ENCODE measurements at regions not wholly inside any gene's neighbourhood (a gene's known extent, or its start where the extent isn't known, plus 50 kb on each side); places are given as distances from the start of the nearest gene placed in this dataset.
A peak's percentile ranks its signal among the peaks of the same experiment; 100 is the strongest.

DNA sequence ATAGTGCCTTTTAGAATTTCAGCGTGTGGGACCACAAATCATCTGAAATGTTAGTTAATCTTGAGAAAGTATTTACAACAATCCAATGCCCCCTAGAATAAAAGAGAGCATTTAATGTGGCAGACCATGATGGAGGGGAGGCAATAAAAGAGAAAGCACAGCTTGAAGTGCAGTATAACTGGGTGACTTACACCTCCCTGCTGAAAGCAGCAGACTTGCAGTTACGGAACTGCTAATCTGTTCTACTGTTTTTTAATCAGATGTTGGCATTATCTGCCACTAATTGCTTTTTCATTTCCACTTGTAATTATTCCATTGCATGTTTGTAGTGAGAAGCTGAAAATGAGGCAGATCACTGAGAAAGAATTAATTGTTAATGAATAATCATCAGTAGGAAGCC is 130.5 kb upstream of the ITGA4 start:
- Histone ChIP-seq H2AFZ (ENCODE audit: low read length) (peak overlapping the region; percentile 51), H3K36me3 (ENCODE audit: insufficient read depth, low read length) (no peaks in the 10 kb centered on the region; the same call in 1 of the 2 replicates), H4K20me1 (ENCODE audit: insufficient read depth, low read depth, low read length) (no peaks in the 10 kb centered on the region), H3K4me1 (ENCODE audit: low read length) (peaks cover 30% of the 10 kb centered on the region), H3K27me3 (ENCODE audit: low read length) (no peaks in the 10 kb centered on the region), H3K9ac (ENCODE audit: low read length) (peak overlapping the region; percentile 23; the same call in 1 of the 2 replicates), H3K4me3 (ENCODE audit: low read length) (no peak overlapping the region), H3K79me2 (ENCODE audit: low read length) (no peaks in the 10 kb centered on the region), H3K27ac (ENCODE audit: low read length) (peak overlapping the region; percentile 18; the same call in 1 of the 2 replicates), H3K4me2 (ENCODE audit: low read depth, low read length, poor library complexity, severe bottlenecking) (peak overlapping the region; percentile 44), H3K9me2 (replicated peaks; ENCODE audit: insufficient read depth, low read length) (no peaks in the 10 kb centered on the region), H3K9me3 (ENCODE audit: low read length) (no peaks in the 10 kb centered on the region; the same call in 1 of the 2 replicates)
- no peak for DNase-seq

DNA sequence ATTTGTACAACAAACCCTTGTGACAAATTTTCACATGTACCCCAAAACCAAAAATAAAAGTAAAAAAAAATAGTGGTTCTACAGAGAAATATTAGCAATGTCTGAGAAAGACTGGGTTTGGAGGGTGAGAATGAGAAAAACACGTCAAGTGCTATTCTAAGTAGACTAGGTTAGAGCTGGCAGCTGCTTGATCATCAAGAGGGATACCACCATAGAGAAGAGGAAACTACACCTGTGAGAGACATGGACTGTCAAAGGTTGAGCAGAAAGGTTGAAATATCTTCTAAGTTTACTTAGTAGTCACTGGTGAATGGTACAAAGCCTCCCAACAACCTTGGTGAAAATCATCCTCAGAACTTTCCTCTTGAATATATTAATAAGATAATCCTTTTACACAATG is 126.9 kb upstream of the ITGA4 start:
- Histone ChIP-seq H3K4me2 (ENCODE audit: low read depth, low read length, poor library complexity, severe bottlenecking) (no peak overlapping the region), H3K9me2 (replicated peaks; ENCODE audit: insufficient read depth, low read length) (no peaks in the 10 kb centered on the region), H2AFZ (ENCODE audit: low read length) (no peak overlapping the region), H3K4me1 (ENCODE audit: low read length) (peaks cover 36% of the 10 kb centered on the region), H3K9ac (ENCODE audit: low read length) (no peak overlapping the region), H3K4me3 (ENCODE audit: low read length) (no peak overlapping the region), H3K9me3 (ENCODE audit: low read length) (no peaks in the 10 kb centered on the region; the same call in 1 of the 2 replicates), H3K27me3 (ENCODE audit: low read length) (no peaks in the 10 kb centered on the region), H3K79me2 (ENCODE audit: low read length) (no peaks in the 10 kb centered on the region), H4K20me1 (ENCODE audit: insufficient read depth, low read depth, low read length) (no peaks in the 10 kb centered on the region), H3K36me3 (ENCODE audit: insufficient read depth, low read length) (no peaks in the 10 kb centered on the region; the same call in 1 of the 2 replicates), H3K27ac (ENCODE audit: low read length) (no peak overlapping the region)
- no peak for DNase-seq

GRCh38 chr2:181332044-181332605 is 125.1 kb upstream of the ITGA4 start:
- H3K9me3 ChIP-seq (ENCODE audit: low read length), result no peaks in the 10 kb centered on the region; the same call in 1 of the 2 replicates
- no peak for DNase-seq
- no peaks in the 10 kb centered on the region for H4K20me1 ChIP-seq (ENCODE audit: insufficient read depth, low read depth, low read length)
- H3K4me3 ChIP-seq (ENCODE audit: low read length), result no peak overlapping the region
- H3K9me2 ChIP-seq (replicated peaks; ENCODE audit: insufficient read depth, low read length), result no peaks in the 10 kb centered on the region
- no peak overlapping the region for H3K27ac ChIP-seq (ENCODE audit: low read length)
- no peak overlapping the region for H3K9ac ChIP-seq (ENCODE audit: low read length)
- no peak overlapping the region for H3K4me2 ChIP-seq (ENCODE audit: low read depth, low read length, poor library complexity, severe bottlenecking)
- H3K4me1 ChIP-seq (ENCODE audit: low read length), result peaks cover 18% of the 10 kb centered on the region
- H3K79me2 ChIP-seq (ENCODE audit: low read length), result no peaks in the 10 kb centered on the region
- no peaks in the 10 kb centered on the region for H3K27me3 ChIP-seq (ENCODE audit: low read length)
- H2AFZ ChIP-seq (ENCODE audit: low read length), result no peak overlapping the region
- H3K36me3 ChIP-seq (ENCODE audit: insufficient read depth, low read length), result no peaks in the 10 kb centered on the region; the same call in 1 of the 2 replicates

- H3K27me3 ChIP-seq (ENCODE audit: low read length), result no peaks in the 10 kb centered on the region
- H3K9me2 ChIP-seq (replicated peaks; ENCODE audit: insufficient read depth, low read length), result no peaks in the 10 kb centered on the region
- H3K27ac ChIP-seq (ENCODE audit: low read length), result no peak overlapping the region
- no peak for DNase-seq
- peak overlapping the region; percentile 94 for H2AFZ ChIP-seq (ENCODE audit: low read length)
- peaks cover 18% of the 10 kb centered on the region for H3K4me1 ChIP-seq (ENCODE audit: low read length)
- H3K9me3 ChIP-seq (ENCODE audit: low read length), result no peaks in the 10 kb centered on the region; the same call in 1 of the 2 replicates
- H4K20me1 ChIP-seq (ENCODE audit: insufficient read depth, low read depth, low read length), result no peaks in the 10 kb centered on the region
- peak overlapping the region; percentile 21; the same call in 1 of the 2 replicates for H3K9ac ChIP-seq (ENCODE audit: low read length)
- no peak overlapping the region for H3K4me3 ChIP-seq (ENCODE audit: low read length)
- no peaks in the 10 kb centered on the region; the same call in 1 of the 2 replicates for H3K36me3 ChIP-seq (ENCODE audit: insufficient read depth, low read length)
- H3K4me2 ChIP-seq (ENCODE audit: low read depth, low read length, poor library complexity, severe bottlenecking), result peak overlapping the region; percentile 54
- no peaks in the 10 kb centered on the region for H3K79me2 ChIP-seq (ENCODE audit: low read length)
These were observed 122.9 kb upstream of the ITGA4 start for GRCh38 chr2:181334158-181334826.

DNA sequence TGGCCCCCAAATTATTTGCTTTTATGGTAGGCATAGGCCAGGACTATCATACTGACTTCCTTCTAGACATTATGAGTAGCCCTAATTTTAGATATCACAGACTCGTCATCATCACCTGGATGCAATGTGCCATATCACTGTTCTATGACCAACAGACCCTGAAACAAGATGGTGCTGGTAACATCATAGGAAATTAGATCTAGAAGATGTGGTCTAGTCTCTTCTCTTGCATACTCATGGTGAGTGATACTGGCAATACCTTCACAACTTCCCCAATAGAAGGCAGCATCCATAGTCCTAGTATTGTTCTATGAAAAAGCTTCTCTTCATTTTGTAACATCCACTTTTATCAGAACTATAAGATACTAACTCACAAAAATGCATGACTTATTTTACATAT is 116.3 kb upstream of the ITGA4 start:
- H3K4me2 ChIP-seq (ENCODE audit: low read depth, low read length, poor library complexity, severe bottlenecking), result no peak overlapping the region
- no peak for DNase-seq
- H2AFZ ChIP-seq (ENCODE audit: low read length), result no peak overlapping the region
- H3K9me3 ChIP-seq (ENCODE audit: low read length), result no peaks in the 10 kb centered on the region
- H3K79me2 ChIP-seq (ENCODE audit: low read length), result no peaks in the 10 kb centered on the region
- no peaks in the 10 kb centered on the region for H3K27me3 ChIP-seq (ENCODE audit: low read length)
- peaks cover 8% of the 10 kb centered on the region for H3K4me1 ChIP-seq (ENCODE audit: low read length)
- H3K9me2 ChIP-seq (replicated peaks; ENCODE audit: insufficient read depth, low read length), result no peaks in the 10 kb centered on the region
- H4K20me1 ChIP-seq (ENCODE audit: insufficient read depth, low read depth, low read length), result no peaks in the 10 kb centered on the region
- no peak overlapping the region for H3K27ac ChIP-seq (ENCODE audit: low read length)
- no peak overlapping the region for H3K4me3 ChIP-seq (ENCODE audit: low read length)
- H3K36me3 ChIP-seq (ENCODE audit: insufficient read depth, low read length), result no peaks in the 10 kb centered on the region
- no peak overlapping the region for H3K9ac ChIP-seq (ENCODE audit: low read length)

DNA sequence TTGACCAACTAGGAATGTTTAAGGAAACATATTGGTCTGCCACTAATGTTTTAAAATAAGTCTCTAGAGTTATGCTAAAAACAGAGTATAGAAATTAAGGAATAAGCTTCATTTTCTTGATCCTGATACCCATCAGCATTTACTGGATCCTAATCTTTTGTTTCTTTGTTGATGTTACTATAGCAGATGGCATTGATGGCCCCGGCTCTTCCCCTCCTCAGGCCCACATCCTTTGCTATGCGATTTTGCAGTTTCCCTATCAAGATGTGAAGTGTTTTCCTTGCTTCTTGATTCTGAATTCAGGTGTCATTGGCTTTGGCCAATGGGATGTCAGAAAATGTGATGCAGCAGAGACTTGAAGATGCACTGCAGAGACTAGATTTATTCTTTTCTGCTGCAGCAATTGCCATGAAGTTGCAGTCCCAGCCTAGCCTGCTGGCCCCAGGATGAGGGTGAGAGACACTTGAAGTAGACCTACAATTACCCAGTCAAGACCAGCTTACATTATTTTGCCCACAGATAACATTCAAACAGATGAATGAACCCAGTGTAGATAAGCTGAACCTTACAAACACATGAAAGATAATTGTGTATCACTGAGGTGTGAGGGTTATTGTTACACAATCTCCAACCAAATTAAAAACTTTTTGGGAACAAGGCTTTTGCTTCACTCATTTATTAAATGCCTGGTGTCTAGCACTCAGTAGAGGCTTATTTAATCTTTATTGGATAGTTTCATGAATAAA is 115.2 kb upstream of the ITGA4 start:
- Histone ChIP-seq H3K27ac (ENCODE audit: low read length) (no peak overlapping the region), H3K79me2 (ENCODE audit: low read length) (no peaks in the 10 kb centered on the region), H3K9me2 (replicated peaks; ENCODE audit: insufficient read depth, low read length) (no peaks in the 10 kb centered on the region), H3K9me3 (ENCODE audit: low read length) (no peaks in the 10 kb centered on the region), H3K4me3 (ENCODE audit: low read length) (no peak overlapping the region), H3K4me1 (ENCODE audit: low read length) (peaks cover 8% of the 10 kb centered on the region), H3K36me3 (ENCODE audit: insufficient read depth, low read length) (no peaks in the 10 kb centered on the region), H2AFZ (ENCODE audit: low read length) (no peak overlapping the region), H3K4me2 (ENCODE audit: low read depth, low read length, poor library complexity, severe bottlenecking) (no peak overlapping the region), H3K27me3 (ENCODE audit: low read length) (no peaks in the 10 kb centered on the region), H4K20me1 (ENCODE audit: insufficient read depth, low read depth, low read length) (no peaks in the 10 kb centered on the region), H3K9ac (ENCODE audit: low read length) (no peak overlapping the region)
- no peak for DNase-seq

GRCh38 chr2:181348107-181348837 is 108.9 kb upstream of the ITGA4 start:
- Histone ChIP-seq H3K9me3 (ENCODE audit: low read length) (no peaks in the 10 kb centered on the region), H3K4me1 (ENCODE audit: low read length) (peaks cover 33% of the 10 kb centered on the region), H3K79me2 (ENCODE audit: low read length) (no peaks in the 10 kb centered on the region), H3K27ac (ENCODE audit: low read length) (peak overlapping the region; percentile 55), H3K36me3 (ENCODE audit: insufficient read depth, low read length) (no peaks in the 10 kb centered on the region), H3K4me2 (ENCODE audit: low read depth, low read length, poor library complexity, severe bottlenecking) (peak overlapping the region; percentile 18), H4K20me1 (ENCODE audit: insufficient read depth, low read depth, low read length) (no peaks in the 10 kb centered on the region), H3K27me3 (ENCODE audit: low read length) (no peaks in the 10 kb centered on the region), H3K4me3 (ENCODE audit: low read length) (no peak overlapping the region), H2AFZ (ENCODE audit: low read length) (peak overlapping the region; percentile 49; the same call in 1 of the 2 replicates), H3K9me2 (replicated peaks; ENCODE audit: insufficient read depth, low read length) (no peaks in the 10 kb centered on the region), H3K9ac (ENCODE audit: low read length) (no peak overlapping the region)
- no peak for DNase-seq
